SU-DHL-6 (cell line): ENCODE measurements at regions not wholly inside any gene's neighbourhood (a gene's known extent, or its start where the extent isn't known, plus 50 kb on each side); places are given as distances from the start of the nearest gene placed in this dataset.

Source experiments
- H2AFZ ChIP-seq: fragments of 200-600 bp; sonication (generic); 2 replicates; pipeline ENCODE4 v1.6.1; 2014; ENCODE audit warnings: low read depth, mild to moderate bottlenecking, moderate library complexity, mixed read lengths, antibody characterized with exemption, low read length; ENCODE audit not compliant: severe bottlenecking
- H3F3A ChIP-seq: fragments of 200-600 bp; shearing (Covaris generic); 2 replicates; pipeline ENCODE4 v1.6.0; 2016; ENCODE audit warnings: antibody characterized with exemption, mild to moderate bottlenecking; ENCODE audit not compliant: insufficient read depth
- H3K27ac ChIP-seq: fragments of 200-600 bp; sonication (generic); 2 replicates; pipeline ENCODE4 v1.5.1; 2016; ENCODE audit warnings: low read depth, mild to moderate bottlenecking, low read length, moderate library complexity, mixed read lengths
- H3K27me3 ChIP-seq: fragments of 200-600 bp; sonication (generic), shearing (Covaris generic); 2 replicates; pipeline ENCODE4 v1.6.0; 2014; ENCODE audit warnings: mild to moderate bottlenecking, low read length
- H3K36me3 ChIP-seq: fragments of 200-600 bp; sonication (generic); 2 replicates; pipeline ENCODE4 v1.6.1; 2014; ENCODE audit warnings: mild to moderate bottlenecking, low read length, mixed read lengths
- H3K4me2 ChIP-seq: fragments of 300-600, 200-600 bp; shearing (Covaris generic), sonication (generic); 2 replicates; pipeline ENCODE4 v1.6.0; 2014; ENCODE audit warnings: low read length, low read depth, mild to moderate bottlenecking; ENCODE audit not compliant: poor library complexity, severe bottlenecking
- H3K4me3 ChIP-seq: fragments of 200-600 bp; sonication (generic); 2 replicates; pipeline ENCODE4 v1.5.1; 2014; ENCODE audit warnings: antibody characterized with exemption, low read length, mild to moderate bottlenecking, mixed read lengths; ENCODE audit not compliant: insufficient read depth, poor library complexity, severe bottlenecking
- H3K79me2 ChIP-seq: fragments of 200-600 bp; sonication (generic); 2 replicates; pipeline ENCODE4 v1.6.1; 2014; ENCODE audit warnings: mild to moderate bottlenecking, low read length, moderate library complexity; ENCODE audit not compliant: insufficient read depth
- H3K9ac ChIP-seq: fragments of 200-600 bp; sonication (generic); 2 replicates; pipeline ENCODE4 v1.7.0; 2014; ENCODE audit warnings: mild to moderate bottlenecking, low read length
- H3K9me2 ChIP-seq: fragments of 200-600 bp; sonication (generic); replicated peaks from 2 replicates; pipeline ENCODE4 v1.6.1; 2014; ENCODE audit warnings: low read length; ENCODE audit not compliant: insufficient read depth
- H3K9me3 ChIP-seq: fragments of 200-600 bp; sonication (generic); 2 replicates; pipeline ENCODE4 v1.6.1; 2014; ENCODE audit warnings: low read length, mixed read lengths; ENCODE audit not compliant: insufficient read depth
- H4K20me1 ChIP-seq: fragments of 200-600 bp; sonication (generic); 2 replicates; pipeline ENCODE4 v1.6.1; 2014; ENCODE audit warnings: low read depth, mild to moderate bottlenecking, antibody characterized with exemption, low read length, moderate library complexity, mixed read lengths
- CTCF ChIP-seq: fragments of 200-600 bp; sonication (generic); IDR thresholded peaks from one replicate; pipeline ENCODE4 v1.5.1; 2017; ENCODE audit warnings: antibody characterized with exemption, mild to moderate bottlenecking, low read length, moderate library complexity; ENCODE audit not compliant: insufficient read depth, poor library complexity, severe bottlenecking
- EZH2phosphoT487 ChIP-seq: fragments of 200-600 bp; sonication (generic), shearing (Covaris generic); conservative IDR thresholded peaks from 2 replicates; pipeline ENCODE4 v1.6.1; 2018; ENCODE audit warnings: mild to moderate bottlenecking, antibody characterized with exemption, low read length, moderate library complexity, mixed read lengths

GRCh38 chr16:17998550-17998949 lies 338.0 kb downstream of the NPIPA8 start:
- H3K4me2 ChIP-seq, result no peak overlapping the region
- no peaks in the 10 kb centered on the region for H4K20me1 ChIP-seq
- H3K4me3 ChIP-seq, result no peak overlapping the region
- H3K36me3 ChIP-seq, result no peaks in the 10 kb centered on the region
- H2AFZ ChIP-seq, result no peak overlapping the region
- H3K9ac ChIP-seq, result no peak overlapping the region
- no peaks in the 10 kb centered on the region for H3F3A ChIP-seq
- H3K27ac ChIP-seq, result no peak overlapping the region
- TF ChIP-seq CTCF (no peak), EZH2phosphoT487 (no peak)
- no peaks in the 10 kb centered on the region for H3K27me3 ChIP-seq
- no peaks in the 10 kb centered on the region for H3K9me2 ChIP-seq
- no peaks in the 10 kb centered on the region for H3K9me3 ChIP-seq
- H3K79me2 ChIP-seq, result no peaks in the 10 kb centered on the region

- no peak for TF ChIP-seq EZH2phosphoT487
- TF ChIP-seq CTCF, result no peak
Observed at GRCh38 chr16:17994027-17994426, 342.5 kb downstream of the NPIPA8 start.

GRCh38 chr16:17992416-17992815 lies 344.1 kb downstream of the NPIPA8 start:
- Histone ChIP-seq H3K79me2 (no peaks in the 10 kb centered on the region), H3F3A (no peaks in the 10 kb centered on the region), H3K36me3 (no peaks in the 10 kb centered on the region), H3K27ac (no peak overlapping the region), H3K4me3 (no peak overlapping the region), H4K20me1 (no peaks in the 10 kb centered on the region), H3K4me2 (no peak overlapping the region), H3K9me3 (no peaks in the 10 kb centered on the region), H3K27me3 (no peaks in the 10 kb centered on the region), H3K9ac (no peak overlapping the region), H3K9me2 (no peaks in the 10 kb centered on the region), H2AFZ (no peak overlapping the region)
- TF ChIP-seq EZH2phosphoT487, result no peak
- no peak for TF ChIP-seq CTCF

More at GRCh38 chr16:17994027-17994426, 342.5 kb downstream of the NPIPA8 start:
- Histone ChIP-seq H2AFZ (no peak overlapping the region), H3K79me2 (no peaks in the 10 kb centered on the region), H3K27me3 (no peaks in the 10 kb centered on the region), H3K9me2 (no peaks in the 10 kb centered on the region), H3K36me3 (no peaks in the 10 kb centered on the region), H3K9me3 (no peaks in the 10 kb centered on the region), H4K20me1 (no peaks in the 10 kb centered on the region), H3K9ac (no peak overlapping the region), H3F3A (no peaks in the 10 kb centered on the region), H3K4me3 (no peak overlapping the region), H3K4me2 (no peak overlapping the region), H3K27ac (no peak overlapping the region)
